GM19452 (cell line): ENCODE measurements at regions not wholly inside any gene's neighbourhood (a gene's known extent, or its start where the extent isn't known, plus 50 kb on each side); places are given as distances from the start of the nearest gene placed in this dataset.
"Not testable (repeated sequence)": the region's sequence is repeated elsewhere in the genome, so short reads cannot be mapped to it uniquely, and the experiment has no call there.

Experiments used
- ATAC-seq: cut with Tn5 transposase; IDR thresholded peaks from one replicate; pipeline ENCODE4 v1.9.1; 2021; ENCODE audit not compliant: unreplicated experiment

DNA sequence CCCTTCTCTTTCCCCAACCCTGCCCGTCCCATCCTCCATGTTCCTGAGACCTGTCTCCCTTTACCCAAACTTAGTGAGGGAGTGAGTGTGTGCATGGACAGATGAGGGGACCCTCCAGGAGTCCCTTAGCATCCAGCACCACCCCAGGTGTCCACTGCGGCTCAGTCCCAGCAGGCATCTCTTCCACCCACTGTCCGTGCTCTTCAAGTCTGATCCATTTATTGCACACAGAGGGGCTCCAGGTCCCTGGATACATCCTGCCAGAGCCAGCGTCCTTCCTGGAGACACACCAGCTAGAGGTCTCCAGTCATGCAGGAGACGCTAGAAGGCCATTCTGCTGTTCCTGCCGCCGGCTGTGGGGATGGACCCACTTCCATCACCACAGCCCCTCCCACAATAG is 239.2 kb downstream of the ADGRD1 start:
- no peak for ATAC-seq

DNA sequence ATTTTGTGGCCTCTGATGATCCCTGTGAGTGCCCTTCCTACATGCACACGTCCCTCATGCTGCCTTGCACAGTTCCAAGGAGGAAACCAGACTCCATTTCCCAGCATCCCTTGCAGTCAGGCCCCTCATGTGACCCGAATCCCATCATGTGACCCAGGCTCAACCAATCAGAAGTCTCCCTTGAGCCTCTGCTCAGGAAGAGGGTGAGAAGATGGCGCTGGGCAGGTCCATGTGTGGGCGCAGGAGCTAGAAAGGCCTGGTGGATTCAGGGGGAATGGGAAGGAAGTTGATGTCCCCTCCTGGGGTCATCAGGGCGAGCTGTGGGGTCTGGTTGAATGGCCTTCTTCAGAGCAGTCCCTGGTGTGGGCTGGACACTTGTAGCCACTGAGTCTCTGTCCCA is 240.5 kb downstream of the ADGRD1 start:
- ATAC-seq = no peak

DNA sequence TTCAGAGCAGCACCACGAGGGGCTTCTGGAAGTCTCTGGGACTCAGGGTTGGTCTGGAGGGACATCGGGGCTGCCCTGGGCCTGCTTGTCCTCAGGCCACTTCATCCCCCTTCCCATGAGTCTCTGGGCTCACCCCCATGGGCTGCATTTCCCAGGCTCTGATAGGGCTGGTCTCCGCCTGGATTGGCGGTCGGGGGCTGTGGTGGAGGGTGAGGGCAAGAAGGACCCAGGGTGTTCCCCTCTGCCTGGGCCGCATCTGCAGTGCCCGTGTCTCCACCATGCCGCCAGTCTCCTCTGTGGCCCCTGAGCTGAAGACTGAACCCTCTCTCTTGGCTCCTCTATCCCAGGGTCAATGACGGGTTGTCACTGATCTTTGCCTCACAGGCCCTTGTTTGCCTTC is 242.1 kb downstream of the ADGRD1 start:
- no peak for ATAC-seq

DNA sequence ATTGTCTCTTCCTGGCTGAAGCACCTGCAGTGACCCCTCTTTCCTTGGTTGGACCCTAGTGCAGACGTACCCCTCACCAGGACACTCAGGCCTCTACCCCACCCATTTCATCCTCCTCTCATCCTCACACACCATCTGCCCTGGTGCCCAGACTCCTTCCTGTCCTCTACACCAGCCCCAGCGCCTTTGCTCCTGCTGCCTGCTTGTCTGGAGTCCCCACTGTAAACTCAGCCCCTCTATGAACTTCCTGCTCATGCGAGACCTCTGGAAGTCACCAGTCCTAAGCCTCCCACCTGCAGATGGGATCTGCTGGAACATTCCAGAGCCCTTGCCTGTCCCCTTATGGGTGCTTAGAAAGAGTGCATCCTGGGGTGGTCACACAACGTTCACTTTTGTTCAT is 242.5 kb downstream of the ADGRD1 start:
- no peak for ATAC-seq

GRCh38 chr12:131197490-131197889 is 243.8 kb downstream of the ADGRD1 start:
- ATAC-seq = no peak

DNA sequence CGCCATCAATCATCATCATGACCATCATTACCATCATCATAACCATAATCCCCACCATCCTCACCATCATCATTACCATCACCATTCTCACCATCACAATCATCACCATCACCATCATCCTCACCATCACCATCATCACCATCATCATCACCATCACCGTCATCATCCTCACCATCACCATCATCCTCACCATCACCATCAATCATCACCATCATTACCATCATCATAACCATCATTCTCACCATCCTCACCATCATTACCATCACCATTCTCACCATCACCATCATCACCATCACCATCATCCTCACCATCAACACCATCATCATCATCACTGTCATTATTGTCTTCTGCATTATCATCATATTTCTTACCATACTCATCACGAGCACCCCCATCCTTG is 245.5 kb downstream of the ADGRD1 start:
- no peak for ATAC-seq

DNA sequence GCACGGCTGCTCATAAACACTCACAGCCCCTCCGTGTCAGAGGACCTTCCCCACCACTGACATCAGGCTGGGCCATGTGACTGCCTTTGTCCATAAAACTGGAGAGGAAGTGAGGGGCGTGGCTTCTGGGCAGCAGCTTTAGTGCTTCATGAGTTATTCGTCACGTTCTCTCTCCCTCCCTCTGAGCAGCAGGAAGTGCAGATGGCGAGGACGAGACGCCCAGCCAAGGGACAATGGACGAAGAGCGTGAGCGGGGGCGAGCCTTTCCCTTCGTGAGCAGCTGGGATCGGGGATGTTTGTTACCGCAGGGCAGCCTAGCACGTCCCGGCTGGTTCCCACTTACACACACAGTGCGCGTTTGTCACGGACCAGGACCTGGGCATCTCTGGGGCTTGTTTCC is 248.2 kb downstream of the ADGRD1 start:
- not testable (repeated sequence) for ATAC-seq

DNA sequence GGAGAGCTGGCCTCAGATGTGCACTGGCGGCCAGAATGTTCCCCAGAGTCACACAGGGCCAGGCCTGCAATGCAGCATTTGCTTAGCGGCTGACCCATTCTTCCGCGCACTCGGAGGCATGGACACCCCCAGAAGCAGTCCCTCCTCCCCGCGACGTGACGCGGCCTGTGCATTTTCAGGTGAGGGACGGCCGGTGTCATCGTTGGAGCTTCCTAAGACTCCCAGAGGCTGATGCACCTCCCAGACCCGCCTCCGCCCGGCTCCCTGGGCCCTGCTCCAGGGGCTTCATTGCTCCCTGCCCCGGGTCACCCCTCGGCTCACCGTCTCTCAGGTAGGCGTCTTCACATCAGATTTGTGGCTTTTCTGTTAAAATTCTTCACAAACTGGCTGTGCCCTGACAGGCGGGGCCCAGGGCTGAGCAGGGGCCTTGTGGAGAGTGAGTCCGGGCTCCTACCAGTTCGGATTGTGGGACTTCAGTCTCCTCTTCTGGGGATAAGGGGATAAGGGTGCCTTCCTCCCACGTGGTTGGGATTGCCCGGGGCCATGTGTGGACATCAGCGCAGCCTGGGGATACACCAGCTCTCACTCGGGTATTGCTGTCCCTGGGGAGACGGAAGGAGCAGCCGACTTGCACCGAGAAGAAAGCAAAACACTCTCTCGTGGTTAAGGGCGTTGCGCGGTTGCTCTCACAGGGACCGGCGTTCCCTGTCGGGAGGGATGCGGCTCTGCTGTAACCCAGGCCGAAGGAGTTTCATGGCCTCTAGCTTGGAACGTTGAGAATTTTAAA is 249.1 kb downstream of the ADGRD1 start:
- ATAC-seq = no peak

DNA sequence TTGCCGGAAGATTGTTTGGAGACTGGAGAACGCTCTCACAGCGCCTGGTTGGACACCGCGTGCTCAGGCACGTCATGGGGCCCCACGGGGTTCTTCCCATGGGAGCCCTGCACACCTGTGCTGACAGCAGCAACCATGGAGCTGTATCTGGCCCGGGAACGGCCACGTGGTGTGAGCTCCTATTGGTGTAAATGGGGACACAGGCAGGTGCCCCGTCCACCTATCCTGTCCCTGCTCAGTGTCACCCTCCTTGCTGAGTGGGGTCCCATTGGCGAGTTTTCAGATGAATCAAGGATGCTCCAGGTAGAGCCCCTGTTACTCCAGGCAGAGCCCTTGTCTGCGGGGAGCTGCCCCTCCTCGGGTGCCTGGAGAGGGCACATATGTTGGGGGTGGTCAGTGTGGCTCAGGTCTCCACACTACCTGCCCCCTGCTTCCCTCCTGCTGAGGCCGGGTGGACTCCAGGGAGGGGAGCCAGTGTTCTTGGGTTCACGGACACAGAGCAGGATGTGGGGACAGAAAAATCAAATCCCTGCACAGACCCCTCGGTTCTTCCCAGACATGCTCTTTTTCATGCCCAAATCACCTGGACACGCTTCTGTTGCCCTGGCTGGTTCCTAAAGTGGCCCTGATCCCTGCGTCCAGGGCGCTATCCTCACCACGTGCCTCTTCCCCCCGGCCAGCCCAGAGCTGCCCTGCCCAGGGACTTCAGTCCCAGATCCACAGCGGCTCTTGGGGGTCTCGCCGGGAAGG is 250.1 kb downstream of the ADGRD1 start:
- no peak for ATAC-seq

GRCh38 chr12:131204416-131205274 is 250.9 kb downstream of the ADGRD1 start:
- ATAC-seq = no peak

DNA sequence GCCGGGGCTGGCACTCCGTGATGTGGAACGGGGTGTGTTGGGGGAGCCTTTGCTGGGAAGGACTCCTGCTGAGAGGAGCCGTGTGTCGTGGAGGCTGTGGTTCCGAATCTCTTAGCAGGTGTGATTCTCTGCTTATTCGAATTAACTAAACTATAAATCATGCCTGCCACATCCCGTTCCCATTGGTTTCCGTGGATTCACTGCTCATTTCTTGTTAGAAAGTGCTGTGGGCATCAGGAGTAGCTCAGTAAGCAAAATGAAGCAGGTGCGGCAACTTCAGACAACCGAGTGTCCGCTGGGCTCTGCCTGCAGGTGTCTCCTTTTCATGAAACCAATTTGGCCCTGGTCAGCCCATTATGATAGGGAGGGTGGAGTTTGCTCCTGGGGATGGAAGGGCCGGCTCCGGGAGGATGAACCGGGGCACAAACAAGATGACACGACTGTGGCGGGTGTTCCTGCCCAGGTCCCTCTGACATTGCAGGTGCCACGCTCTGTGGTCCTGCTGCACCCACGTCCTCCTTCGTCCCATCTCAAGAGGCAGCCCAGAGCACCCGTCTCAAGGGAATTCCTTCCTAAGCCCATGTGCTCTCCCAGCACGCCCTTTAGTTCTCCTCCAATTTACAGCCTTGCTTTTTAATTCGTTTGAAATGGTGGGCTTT is 251.7 kb downstream of the ADGRD1 start:
- ATAC-seq = not testable (repeated sequence)

DNA sequence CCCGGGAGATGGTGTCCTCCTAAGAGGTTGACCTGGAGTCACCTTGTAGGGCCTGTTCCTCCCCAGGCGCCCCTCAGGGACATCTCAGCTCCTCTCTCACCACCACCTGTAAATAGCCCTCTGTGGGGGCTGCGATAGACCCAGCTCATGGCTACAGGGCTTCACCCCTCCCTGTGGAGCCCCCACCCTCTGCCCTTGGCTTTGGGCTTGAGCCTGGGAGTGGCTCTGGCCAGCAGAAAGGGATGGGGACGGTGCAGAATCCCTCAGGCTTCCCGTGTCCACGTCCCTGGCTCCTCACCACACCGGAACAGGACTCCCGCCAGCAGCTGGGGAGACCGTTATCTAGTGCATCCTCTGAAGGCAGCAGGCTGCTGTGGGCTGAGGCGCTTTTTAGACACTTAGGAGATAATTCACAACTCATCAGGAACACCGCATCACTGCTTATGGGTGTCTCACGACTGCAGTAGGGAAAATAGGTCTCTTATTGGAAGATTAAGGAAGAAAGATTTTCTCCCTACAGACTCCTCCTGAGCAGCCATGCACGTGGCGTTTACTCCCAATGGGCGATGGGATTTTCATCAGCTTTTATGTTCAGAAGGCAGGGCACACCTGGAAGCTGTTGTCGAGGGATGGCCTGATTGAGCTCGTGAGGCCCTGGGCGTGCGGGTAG is 253.1 kb downstream of the ADGRD1 start:
- not testable (repeated sequence) for ATAC-seq

DNA sequence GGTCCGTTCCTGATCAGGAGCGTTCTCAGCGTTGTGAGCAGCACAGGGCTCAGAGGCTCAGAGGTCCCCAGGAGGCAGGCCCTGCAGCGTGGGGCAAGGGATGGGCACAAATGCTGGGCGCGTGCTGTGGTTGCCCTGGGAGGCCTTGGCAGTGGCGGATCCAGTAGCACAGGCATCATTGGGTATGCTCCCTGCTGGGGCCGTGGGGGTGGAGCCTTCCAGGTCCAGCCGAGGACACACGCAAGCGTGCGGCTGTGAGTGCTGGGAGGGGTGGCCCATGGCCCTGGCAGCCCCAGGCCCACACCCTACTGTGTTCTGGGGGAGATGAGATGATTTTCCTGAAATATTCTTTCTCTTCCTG is 253.6 kb downstream of the ADGRD1 start:
- not testable (repeated sequence) for ATAC-seq

DNA sequence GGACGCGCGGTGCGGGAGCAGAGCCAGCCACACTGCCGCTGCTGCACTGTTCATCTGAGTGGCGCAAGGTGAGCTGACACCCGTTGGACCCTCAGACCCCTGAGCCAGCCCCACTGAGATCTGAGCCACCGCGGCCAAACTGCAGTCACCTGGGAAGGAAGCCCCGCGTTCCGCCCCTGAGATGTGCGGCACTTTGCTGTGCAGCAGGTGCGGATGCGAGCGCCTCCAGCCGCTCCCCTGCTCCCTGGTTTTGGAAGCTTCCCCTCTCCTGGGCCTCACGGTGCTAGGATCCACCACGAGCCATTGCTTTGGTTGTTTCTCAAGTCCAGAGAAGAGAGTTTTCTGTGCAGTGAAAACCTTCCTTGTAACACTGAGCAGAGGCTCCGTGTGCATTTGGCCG is 254.1 kb downstream of the ADGRD1 start:
- ATAC-seq = not testable (repeated sequence)

- no peak for ATAC-seq
Measured at GRCh38 chr12:131208425-131208824, 254.7 kb downstream of the ADGRD1 start.

DNA sequence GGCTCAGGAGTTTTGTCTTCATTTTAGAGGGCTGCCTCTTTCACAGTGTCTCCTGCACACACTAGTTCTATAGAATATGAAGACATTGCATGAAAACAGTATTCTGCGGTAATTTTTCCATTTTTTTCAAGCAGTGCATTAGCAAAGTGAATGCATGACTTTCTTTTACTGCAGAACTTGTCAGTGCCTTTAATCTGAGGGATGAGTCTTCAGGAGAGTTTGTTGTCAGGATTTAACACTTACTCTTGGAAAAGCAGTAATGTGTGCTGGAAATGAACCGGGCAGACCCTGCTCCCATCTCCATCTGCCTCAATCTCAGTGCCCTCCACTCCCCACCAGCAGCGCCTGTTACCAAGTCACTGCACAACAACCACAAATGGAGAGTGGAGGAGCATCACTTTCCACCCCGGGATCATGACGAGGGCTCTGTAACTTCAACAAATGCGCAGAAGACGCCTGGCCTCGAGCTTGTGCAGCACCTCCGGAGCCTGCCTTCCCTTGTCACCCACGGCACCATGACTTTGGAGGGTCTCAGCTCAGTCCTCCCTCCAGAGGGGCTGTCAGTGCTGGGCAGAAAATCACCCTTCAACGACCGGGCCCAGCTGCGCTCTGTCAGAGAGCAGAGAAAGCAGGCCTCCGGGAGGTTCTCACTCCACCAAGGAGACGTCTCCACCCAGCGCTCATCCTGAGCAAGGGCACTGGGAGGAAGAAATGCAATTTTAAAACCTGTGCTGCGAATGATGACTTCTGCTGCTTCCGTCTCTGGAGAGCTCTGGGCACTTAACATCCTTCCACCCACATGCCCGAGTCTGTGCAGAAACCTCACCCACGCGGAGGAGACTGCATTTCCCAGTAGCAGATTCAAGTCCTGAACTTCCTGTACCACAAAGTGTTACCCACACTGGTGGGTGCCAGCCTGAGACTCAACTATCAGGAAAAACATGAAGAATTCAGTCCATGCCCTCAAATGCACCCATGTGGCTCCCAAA is 255.7 kb downstream of the ADGRD1 start:
- no peak for ATAC-seq

DNA sequence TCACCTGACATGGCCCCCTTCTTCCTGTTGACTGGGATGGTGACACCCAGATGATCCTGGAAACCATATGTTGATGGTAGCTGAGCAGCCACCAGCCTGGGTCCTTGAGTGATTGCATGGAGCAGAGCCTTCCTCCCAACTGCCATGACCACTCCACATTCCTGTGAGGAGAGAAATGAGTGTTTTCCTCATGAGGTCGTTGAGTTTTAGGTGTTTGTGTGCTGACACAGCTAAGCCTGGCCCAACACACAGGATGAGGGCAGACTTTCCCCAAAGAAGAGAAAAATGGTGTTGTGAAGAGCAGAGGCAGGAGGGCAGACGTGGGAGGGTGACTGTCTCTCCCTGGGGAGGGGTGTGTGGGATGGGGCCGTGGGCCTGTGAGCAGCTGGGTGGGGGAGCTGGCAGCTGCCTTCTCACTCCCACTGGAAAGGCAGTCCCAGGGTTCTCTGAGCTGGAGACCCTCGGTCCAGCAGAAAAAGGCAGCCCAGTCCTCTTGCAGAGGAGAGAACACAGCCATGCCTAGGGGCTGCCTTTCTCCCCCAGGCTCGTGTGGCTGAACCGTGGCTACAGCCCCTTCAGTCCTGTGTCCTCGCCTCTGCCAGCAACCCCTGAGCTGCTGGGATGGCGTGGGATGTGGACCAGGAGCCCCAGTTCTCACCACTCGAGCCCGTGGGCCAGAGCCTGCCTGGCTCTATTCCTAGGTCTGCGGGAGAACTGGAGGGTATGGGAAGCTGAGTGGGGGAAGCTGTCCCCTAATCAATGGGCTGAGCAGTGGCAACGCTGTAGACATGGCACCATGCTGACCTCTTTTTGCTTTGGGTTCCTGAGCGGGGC is 257.0 kb downstream of the ADGRD1 start:
- ATAC-seq = no peak

DNA sequence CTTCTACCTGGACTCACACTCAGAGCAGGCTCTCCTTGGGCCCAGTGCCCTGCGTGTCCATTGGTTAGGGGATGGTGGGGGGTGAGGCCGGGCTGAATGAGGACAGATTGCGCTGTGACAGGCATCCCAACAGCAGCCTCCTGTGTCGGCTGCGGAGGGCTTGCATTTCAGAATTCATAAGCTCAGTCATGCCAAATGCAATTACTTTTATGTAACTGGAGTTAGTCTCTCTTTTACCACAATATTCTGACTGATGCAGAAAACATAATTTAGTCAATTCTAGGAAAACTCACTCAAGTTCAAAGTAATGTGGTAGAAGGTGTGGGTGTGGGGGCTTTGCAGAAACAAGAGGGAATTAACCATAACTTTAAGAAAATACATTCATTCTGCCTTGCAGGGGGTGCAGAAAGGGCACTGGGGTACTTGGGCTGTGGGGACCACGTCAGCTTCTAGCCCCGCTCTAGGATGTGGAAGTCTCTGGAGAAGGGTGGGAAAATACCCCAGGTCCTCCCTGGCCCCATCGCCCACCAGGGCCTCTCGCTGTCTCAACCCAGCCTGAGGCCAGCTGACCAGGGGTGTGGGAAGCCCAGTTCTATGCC is 257.7 kb downstream of the ADGRD1 start:
- ATAC-seq = no peak
